ENCODE measurements at regions not wholly inside any gene's neighbourhood (a gene's known extent, or its start where the extent isn't known, plus 50 kb on each side); places are given as distances from the start of the nearest gene placed in this dataset.

DNA sequence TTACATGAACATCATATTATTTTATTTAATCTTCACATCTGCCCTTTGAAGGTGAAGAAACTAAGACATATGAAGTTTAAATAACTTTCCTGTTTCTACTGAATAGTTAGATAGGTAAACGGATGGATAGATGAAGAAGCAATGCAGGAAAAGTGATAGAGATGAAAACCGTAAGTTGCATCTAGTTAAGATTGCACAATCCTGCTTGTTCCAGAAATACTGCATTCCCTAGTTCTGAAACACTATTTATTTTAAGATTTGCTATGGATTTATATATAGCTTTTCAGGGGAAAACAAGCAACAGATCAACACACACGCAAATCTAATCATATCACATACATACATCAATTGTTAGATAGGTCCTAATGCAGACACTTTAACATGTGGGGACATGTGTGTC, 512.7 kb upstream of the C16orf82 start:
- TF ChIP-seq, protein P1, sequence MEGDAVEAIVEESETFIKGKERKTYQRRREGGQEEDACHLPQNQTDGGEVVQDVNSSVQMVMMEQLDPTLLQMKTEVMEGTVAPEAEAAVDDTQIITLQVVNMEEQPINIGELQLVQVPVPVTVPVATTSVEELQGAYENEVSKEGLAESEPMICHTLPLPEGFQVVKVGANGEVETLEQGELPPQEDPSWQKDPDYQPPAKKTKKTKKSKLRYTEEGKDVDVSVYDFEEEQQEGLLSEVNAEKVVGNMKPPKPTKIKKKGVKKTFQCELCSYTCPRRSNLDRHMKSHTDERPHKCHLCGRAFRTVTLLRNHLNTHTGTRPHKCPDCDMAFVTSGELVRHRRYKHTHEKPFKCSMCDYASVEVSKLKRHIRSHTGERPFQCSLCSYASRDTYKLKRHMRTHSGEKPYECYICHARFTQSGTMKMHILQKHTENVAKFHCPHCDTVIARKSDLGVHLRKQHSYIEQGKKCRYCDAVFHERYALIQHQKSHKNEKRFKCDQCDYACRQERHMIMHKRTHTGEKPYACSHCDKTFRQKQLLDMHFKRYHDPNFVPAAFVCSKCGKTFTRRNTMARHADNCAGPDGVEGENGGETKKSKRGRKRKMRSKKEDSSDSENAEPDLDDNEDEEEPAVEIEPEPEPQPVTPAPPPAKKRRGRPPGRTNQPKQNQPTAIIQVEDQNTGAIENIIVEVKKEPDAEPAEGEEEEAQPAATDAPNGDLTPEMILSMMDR (IDR thresholded peaks at IDR 0.05), result no peak
- TF ChIP-seq POLR2A (IDR thresholded peaks at IDR 0.05), result no peak
